Glutamatergic neuron (in vitro differentiated cells): ENCODE measurements at regions not wholly inside any gene's neighbourhood (a gene's known extent, or its start where the extent isn't known, plus 50 kb on each side); places are given as distances from the start of the nearest gene placed in this dataset.

ENCODE experiments used
- DNase-seq: peaks from one replicate; pipeline ENCODE4 v3.0.0; 2022
- H3K27ac Mint-ChIP-seq: one replicate; pipeline ENCODE4 v1.8.0; 2020; ENCODE audit warnings: mild to moderate bottlenecking, mixed read lengths, inconsistent platforms; ENCODE audit not compliant: unreplicated experiment
- H3K27me3 Mint-ChIP-seq: one replicate; pipeline ENCODE4 v1.8.0; 2020; ENCODE audit warnings: mild to moderate bottlenecking, moderate library complexity, mixed read lengths, inconsistent platforms; ENCODE audit not compliant: unreplicated experiment
- H3K36me3 Mint-ChIP-seq: one replicate; pipeline ENCODE4 v1.8.0; 2020; ENCODE audit warnings: mild to moderate bottlenecking, mixed read lengths, inconsistent platforms; ENCODE audit not compliant: unreplicated experiment
- H3K4me1 Mint-ChIP-seq: one replicate; pipeline ENCODE4 v1.8.0; 2020; ENCODE audit warnings: mild to moderate bottlenecking, low read depth, mixed read lengths, inconsistent platforms; ENCODE audit not compliant: unreplicated experiment
- H3K4me3 Mint-ChIP-seq: one replicate; pipeline ENCODE4 v1.8.0; 2020; ENCODE audit warnings: mild to moderate bottlenecking, mixed read lengths, inconsistent platforms; ENCODE audit not compliant: unreplicated experiment
- H3K9me3 Mint-ChIP-seq: one replicate; pipeline ENCODE4 v1.8.0; 2020; ENCODE audit warnings: mild to moderate bottlenecking, moderate library complexity, mixed read lengths, inconsistent platforms; ENCODE audit not compliant: unreplicated experiment
- CTCF ChIP-seq: fragments of 200-600 bp; sonication (generic); IDR thresholded peaks from one replicate; pipeline ENCODE4 v1.5.0; 2021; ENCODE audit not compliant: partially characterized antibody, unreplicated experiment

DNA sequence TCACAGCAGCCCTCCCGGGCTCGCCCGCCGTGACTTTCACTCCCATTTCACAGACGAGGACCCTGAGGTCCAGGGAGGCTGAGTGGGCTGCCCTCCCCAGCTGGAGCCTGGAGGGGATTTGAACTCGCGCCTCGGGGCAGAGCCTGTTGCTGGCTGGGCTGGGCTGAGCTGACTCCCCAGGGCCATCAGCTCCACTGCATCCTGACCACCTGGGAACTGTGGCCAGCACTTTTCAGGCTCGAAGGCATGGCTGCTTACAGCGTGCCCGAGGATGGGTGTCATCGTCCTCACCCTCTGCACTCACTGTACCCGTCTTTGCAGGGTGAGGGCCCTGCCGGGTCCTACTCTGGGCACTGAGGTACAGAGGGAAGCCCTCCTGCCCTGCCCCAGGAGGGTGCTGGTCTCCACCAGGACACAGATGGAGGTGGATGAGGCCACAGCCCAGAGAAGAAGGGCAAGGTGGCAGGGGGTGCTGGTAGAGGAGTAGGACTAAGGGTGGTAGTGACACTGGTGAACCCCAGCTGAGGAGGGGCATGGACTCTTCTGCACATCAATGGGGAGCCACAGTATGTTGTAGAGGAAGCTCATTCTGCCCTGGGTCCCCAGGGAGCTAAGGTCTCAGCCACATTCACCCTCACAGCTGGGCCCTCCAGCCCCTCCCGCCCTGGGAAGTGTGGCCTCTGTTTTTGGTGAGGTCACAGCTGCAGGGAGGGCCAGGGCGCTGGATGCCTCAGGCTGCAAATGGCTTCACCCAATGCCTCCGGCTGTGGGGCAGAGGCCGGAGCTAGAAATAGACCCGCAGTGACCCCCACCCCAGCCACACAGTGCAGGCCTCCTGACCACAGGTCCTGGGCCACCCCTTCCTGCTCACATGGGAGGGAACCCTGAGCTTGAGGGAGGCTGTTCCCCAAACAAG is 365.1 kb upstream of the SFSWAP start:
- Mint-ChIP-seq H3K4me3 (no peak overlapping the region), H3K9me3 (peaks cover 7% of the 10 kb centered on the region), H3K36me3 (no peaks in the 10 kb centered on the region), H3K4me1 (peaks cover 23% of the 10 kb centered on the region), H3K27ac (no peak overlapping the region), H3K27me3 (peaks cover 4% of the 10 kb centered on the region)
- TF ChIP-seq CTCF, result no peak
- no peak for DNase-seq

GRCh38 chr12:131346555-131347344 is 364.1 kb upstream of the SFSWAP start:
- H3K4me3 Mint-ChIP-seq, result no peak overlapping the region

GRCh38 chr12:131347345-131347714 is 363.6 kb upstream of the SFSWAP start:
- no peak overlapping the region for H3K27ac Mint-ChIP-seq
- H3K4me1 Mint-ChIP-seq, result peaks cover 23% of the 10 kb centered on the region
- no peak overlapping the region for H3K4me3 Mint-ChIP-seq
- H3K36me3 Mint-ChIP-seq, result no peaks in the 10 kb centered on the region
- H3K9me3 Mint-ChIP-seq, result peaks cover 11% of the 10 kb centered on the region
- H3K27me3 Mint-ChIP-seq, result peaks cover 4% of the 10 kb centered on the region
- no peak for DNase-seq
- no peak for TF ChIP-seq CTCF

More at GRCh38 chr12:131346555-131347344, 364.1 kb upstream of the SFSWAP start:
- Mint-ChIP-seq H3K9me3 (peaks cover 9% of the 10 kb centered on the region), H3K27me3 (peaks cover 4% of the 10 kb centered on the region), H3K4me1 (peaks cover 23% of the 10 kb centered on the region), H3K27ac (no peak overlapping the region), H3K36me3 (no peaks in the 10 kb centered on the region)
- DNase-seq, result no peak
- no peak for TF ChIP-seq CTCF

DNA sequence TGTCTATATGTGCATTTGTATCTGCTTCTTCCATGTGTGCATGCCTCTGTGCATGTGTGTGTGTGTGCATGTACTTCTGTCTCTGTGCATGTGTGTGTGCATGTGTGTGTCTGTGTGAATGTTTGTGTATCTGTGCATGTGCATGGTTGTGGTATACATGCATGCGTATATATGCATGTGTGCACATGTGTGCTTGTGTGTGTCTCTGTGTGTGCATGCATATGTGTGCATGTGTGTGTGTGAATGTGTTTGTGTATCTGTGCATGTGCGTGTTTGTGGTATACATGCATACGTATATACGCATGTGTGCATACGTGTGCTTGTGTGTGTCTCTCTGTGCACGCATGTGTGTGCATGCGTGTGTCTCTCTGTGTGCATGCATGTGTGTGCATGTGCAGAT is 363.2 kb upstream of the SFSWAP start:
- Mint-ChIP-seq H3K36me3 (no peaks in the 10 kb centered on the region), H3K27me3 (peaks cover 3% of the 10 kb centered on the region), H3K9me3 (peaks cover 11% of the 10 kb centered on the region), H3K4me3 (no peak overlapping the region), H3K4me1 (peaks cover 23% of the 10 kb centered on the region), H3K27ac (no peak overlapping the region)
- no peak for DNase-seq
- no peak for TF ChIP-seq CTCF
